SK-N-SH (cell line): ENCODE measurements at regions not wholly inside any gene's neighbourhood (a gene's known extent, or its start where the extent isn't known, plus 50 kb on each side); places are given as distances from the start of the nearest gene placed in this dataset.

ENCODE experiments used
- CTCF ChIA-PET: fragments of 300-600, 350-600 bp; formaldehyde crosslinking; extraction: SDS; loops from one replicate; lab custom pipeline; 2021; lab: Yijun Ruan, JAX
- POLR2A ChIA-PET: fragments of 350-600 bp; sonication (Branson Sonifier 250); formaldehyde crosslinking; extraction: SDS; loops from one replicate; lab custom pipeline; 2020; ENCODE audit warnings: antibody characterized with exemption, inconsistent platforms; lab: Yijun Ruan, JAX
- DNase-seq: peaks from one replicate; pipeline ENCODE4 v3.0.0; 2012
- H2AFZ ChIP-seq: fragments of 200-600 bp; sonication (generic); 2 replicates; pipeline ENCODE4 v1.8.1; 2016; ENCODE audit warnings: antibody characterized with exemption, mild to moderate bottlenecking, low read depth
- H3F3A ChIP-seq: fragments of 200-600 bp; sonication (generic); replicated peaks from 2 replicates; pipeline ENCODE3; 2016; ENCODE audit warnings: antibody characterized with exemption, mild to moderate bottlenecking; ENCODE audit not compliant: insufficient read depth
- H3K27ac ChIP-seq, 2 experiments: fragments of 200-500 bp in 1 of 2; fragments of 200-600 bp in 1 of 2; sonication (Bioruptor generic) in 1 of 2; sonication (generic), shearing (Covaris generic) in 1 of 2; 2 replicates each; pipeline versions ENCODE4 v1.5.1 to v1.6.1; 2014 to 2016; ENCODE audit warnings: low read depth in 2 of 2, inconsistent platforms in 1 of 2, low read length in 1 of 2, mild to moderate bottlenecking in 1 of 2, mixed read lengths in 1 of 2
- H3K27me3 ChIP-seq: fragments of 200-600 bp; sonication (generic), shearing (Covaris generic); 2 replicates; pipeline ENCODE4 v1.6.1; 2016; ENCODE audit warnings: mixed run types; ENCODE audit not compliant: insufficient read depth
- H3K36me3 ChIP-seq, 2 experiments: fragments of 200-500 bp in 1 of 2; fragments of 200-600 bp in 1 of 2; sonication (Bioruptor generic) in 1 of 2; sonication (generic) in 1 of 2; replicated peaks in 1 of 2; 2 replicates each; pipeline versions ENCODE3 to v1.5.1; 2014 to 2016; ENCODE audit warnings: low read length in 1 of 2, mild to moderate bottlenecking in 1 of 2; ENCODE audit not compliant: insufficient read depth in 2 of 2, control insufficient read depth in 1 of 2
- H3K4me1 ChIP-seq, 2 experiments: fragments of 200-500 bp in 1 of 2; fragments of 200-600 bp in 1 of 2; sonication (Bioruptor generic) in 1 of 2; sonication (generic), shearing (Covaris generic) in 1 of 2; 2 replicates each; pipeline versions ENCODE4 v1.5.1 to v1.6.1; 2014 to 2016; ENCODE audit warnings: low read depth in 1 of 2, low read length in 1 of 2, mixed run types in 1 of 2; ENCODE audit not compliant: insufficient read depth in 2 of 2, control insufficient read depth in 1 of 2
- H3K4me2 ChIP-seq: fragments of 200-600 bp; sonication (generic), shearing (Covaris generic); 2 replicates; pipeline ENCODE4 v1.6.1; 2017; ENCODE audit warnings: mixed run types
- H3K4me3 ChIP-seq, 2 experiments: fragments of 200-500 bp in 1 of 2; fragments of 200-600 bp in 1 of 2; sonication (Bioruptor generic) in 1 of 2; sonication (generic), shearing (Covaris generic) in 1 of 2; 2 replicates each; pipeline versions ENCODE4 v1.5.1 to v1.8.1; 2014 to 2016; ENCODE audit warnings: low read depth in 2 of 2, inconsistent platforms in 1 of 2, low read length in 1 of 2, mild to moderate bottlenecking in 1 of 2, mixed read lengths in 1 of 2, moderate library complexity in 1 of 2
- H3K79me2 ChIP-seq: fragments of 200-600 bp; sonication (generic); 2 replicates; pipeline ENCODE4 v1.8.1; 2017; ENCODE audit warnings: mild to moderate bottlenecking; ENCODE audit not compliant: insufficient read depth
- H3K9ac ChIP-seq: fragments of 200-600 bp; sonication (generic); 2 replicates; pipeline ENCODE4 v1.6.1; 2017; ENCODE audit warnings: mixed run types
- H3K9me2 ChIP-seq: fragments of 200-600 bp; sonication (generic); 2 replicates; pipeline ENCODE4 v1.6.1; 2017; ENCODE audit warnings: mixed run types
- H3K9me3 ChIP-seq: fragments of 200-600 bp; sonication (generic); 2 replicates; pipeline ENCODE4 v1.6.1; 2017; ENCODE audit warnings: mixed run types, mild to moderate bottlenecking, moderate library complexity
- H4K20me1 ChIP-seq: fragments of 200-600 bp; sonication (generic); 2 replicates; pipeline ENCODE4 v1.6.1; 2017; ENCODE audit warnings: mild to moderate bottlenecking, mixed run types; ENCODE audit not compliant: insufficient read depth
- FOSL2 ChIP-seq: IDR thresholded peaks from 2 replicates; pipeline ENCODE4 v1.4.0; 2012; ENCODE audit warnings: low read depth, mild to moderate bottlenecking, moderate library complexity, borderline replicate concordance
- FOXJ3 ChIP-seq: sonication (generic); formaldehyde crosslinking; IDR thresholded peaks from 2 replicates; pipeline ENCODE4 v1.5.1; 2020; ENCODE audit warnings: mild to moderate bottlenecking, missing genetic modification reagents
- RAD21 ChIP-seq: IDR thresholded peaks from 2 replicates; pipeline ENCODE4 v1.6.1; 2012; ENCODE audit warnings: mild to moderate bottlenecking, low read length
- USF2 ChIP-seq: fragments of 150-350 bp; IDR thresholded peaks from 2 replicates; pipeline ENCODE4 v1.6.1; 2017; ENCODE audit warnings: antibody characterized with exemption, low read length, low read depth, borderline replicate concordance
- ZBTB33 ChIP-seq: IDR thresholded peaks from 2 replicates; pipeline ENCODE4 v1.4.0; 2012; ENCODE audit warnings: low read depth, borderline replicate concordance
- WGBS: methylation state at CpG from one replicate; pipeline ENCODE4 v1.1.6; 2017; ENCODE audit warnings: low lambda C conversion rate; 5-methylcytosine and 5-hydroxymethylcytosine counted together

DNA sequence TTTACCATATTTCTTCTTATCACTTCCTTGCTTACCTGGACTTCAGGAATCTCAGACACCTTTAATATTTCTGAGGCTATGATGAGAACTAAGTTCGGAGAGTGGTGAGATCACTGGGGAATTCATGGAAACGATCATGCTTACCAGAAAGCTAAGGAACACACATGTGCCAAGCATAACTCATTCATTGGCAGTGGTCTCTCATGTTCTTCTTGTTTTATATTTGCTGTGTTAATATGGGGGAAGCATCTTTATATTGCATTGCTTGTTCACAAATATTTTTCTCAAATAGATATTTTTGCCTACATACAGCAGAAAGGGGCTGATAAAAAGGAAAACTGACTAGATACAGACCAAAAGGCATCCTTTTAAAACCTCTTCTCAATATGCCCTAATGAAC lies 55.8 kb downstream of the COL6A6 start:
- H3K9me3 ChIP-seq, result no peaks in the 10 kb centered on the region
- H3K27me3 ChIP-seq, result no peaks in the 10 kb centered on the region
- H4K20me1 ChIP-seq, result no peaks in the 10 kb centered on the region
- TF ChIP-seq ZBTB33 (no peak), RAD21 (no peak), FOXJ3 (CRISPR knock-in tag) (no peak)
- ChIA-PET POLR2A (no interaction called here), CTCF (interaction anchor here (0.9 to 1.2 kb wide), 2 partner anchors 84 to 297 kb away, joined by 3 read pairs; no protein-coding TSS in a partner anchor)
- WGBS, result 25% methylated on average over 2 of the region's 2 CpGs
- no peaks in the 10 kb centered on the region for H3K36me3 ChIP-seq
- no peak overlapping the region for H2AFZ ChIP-seq
- no peak overlapping the region for H3K9ac ChIP-seq
- no peak for DNase-seq
- no peaks in the 10 kb centered on the region for H3K4me1 ChIP-seq
- H3K4me3 ChIP-seq, result no peak overlapping the region
- no peaks in the 10 kb centered on the region for H3F3A ChIP-seq
- no peak overlapping the region for H3K4me2 ChIP-seq
- H3K9me2 ChIP-seq, result no peaks in the 10 kb centered on the region
- no peaks in the 10 kb centered on the region for H3K79me2 ChIP-seq
- H3K27ac ChIP-seq, result no peak overlapping the region

DNA sequence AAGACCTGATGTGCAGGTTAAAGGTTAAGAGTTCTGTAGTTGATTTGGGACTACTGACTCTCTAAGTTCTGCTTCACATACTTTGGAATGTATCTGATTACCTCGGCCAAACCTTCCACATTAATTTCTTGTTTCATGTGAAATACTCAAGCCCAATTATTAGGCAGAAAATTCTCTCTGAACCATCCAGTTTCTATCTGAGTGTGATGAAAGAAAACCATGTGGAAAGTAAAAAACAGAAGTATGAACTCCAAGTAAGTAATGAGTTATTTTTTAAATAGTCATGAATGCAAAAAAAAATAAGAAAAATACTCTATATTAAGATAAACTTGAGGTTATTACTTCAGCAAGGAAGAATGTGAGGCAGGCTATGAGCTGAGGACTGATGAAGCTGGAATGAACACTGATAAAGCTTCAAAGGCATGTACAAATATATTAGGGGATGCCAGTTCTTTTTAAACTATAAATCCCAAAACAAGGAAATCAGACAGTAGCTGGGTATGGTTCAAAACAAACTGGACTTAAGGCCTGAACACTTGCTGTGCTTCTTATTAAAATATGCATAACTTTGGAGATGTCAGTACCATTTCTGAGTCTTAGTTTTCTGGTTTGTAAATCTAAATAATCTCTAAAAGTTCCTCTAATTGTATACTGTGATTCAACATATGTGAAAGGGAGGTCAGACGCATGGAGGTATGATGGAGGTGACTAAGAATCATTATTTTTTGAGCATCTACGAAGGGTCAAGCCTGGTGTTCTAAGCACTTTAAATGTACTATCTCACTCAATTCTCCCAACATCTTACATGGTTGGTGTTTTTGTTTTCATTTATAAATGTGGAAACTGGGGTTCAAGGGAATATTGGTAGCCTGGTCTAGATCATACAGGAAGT lies 59.6 kb downstream of the COL6A6 start:
- Histone ChIP-seq H3K4me1 (no peaks in the 10 kb centered on the region), H4K20me1 (no peaks in the 10 kb centered on the region), H3F3A (no peaks in the 10 kb centered on the region), H2AFZ (no peak overlapping the region), H3K4me3 (no peak overlapping the region), H3K27ac (no peak overlapping the region), H3K9me3 (no peaks in the 10 kb centered on the region), H3K36me3 (no peaks in the 10 kb centered on the region), H3K9me2 (no peaks in the 10 kb centered on the region), H3K79me2 (no peaks in the 10 kb centered on the region), H3K27me3 (no peaks in the 10 kb centered on the region), H3K4me2 (no peak overlapping the region), H3K9ac (no peak overlapping the region)
- TF ChIP-seq USF2 (no peak), FOSL2 (no peak)
- ChIA-PET POLR2A (no interaction called here), CTCF (interaction anchor here (1.8 kb wide), 1 partner anchor 12 kb away, joined by 4 read pairs; no protein-coding TSS in a partner anchor)
- 22% methylated on average over 3 of the region's 3 CpGs for WGBS
- no peak for DNase-seq
